MCF 10A (cell line): ENCODE measurements at regions not wholly inside any gene's neighbourhood (a gene's known extent, or its start where the extent isn't known, plus 50 kb on each side); places are given as distances from the start of the nearest gene placed in this dataset.

Source experiments
- BruUV-seq: library from RNA; stranded (reverse); fragments of 400-500 nt; replicated peaks from 2 replicates; lab custom pipeline; 2021; lab: Mats Ljungman, UMichigan
- CTCF ChIA-PET: fragments of 300-600 bp; sonication (Branson Sonifier 250); formaldehyde crosslinking; extraction: SDS; loops from one replicate; lab custom pipeline; 2021; ENCODE audit warnings: antibody characterized with exemption, inconsistent platforms; lab: Yijun Ruan, JAX
- POLR2A ChIA-PET: fragments of 300-600, 350-650 bp; sonication (Branson Sonifier 250); formaldehyde crosslinking; extraction: SDS; loops from one replicate; lab custom pipeline; 2020; ENCODE audit warnings: antibody characterized with exemption, inconsistent platforms; lab: Yijun Ruan, JAX
- DNase-seq: peaks from one replicate; pipeline ENCODE4 v3.0.0-alpha.2; 2018; ENCODE audit not compliant: unreplicated experiment
- H3K27ac Mint-ChIP-seq: one replicate; pipeline ENCODE4 v1.8.0; 2022; ENCODE audit warnings: mild to moderate bottlenecking, low read depth, mixed read lengths; ENCODE audit not compliant: unreplicated experiment
- H3K27me3 Mint-ChIP-seq: one replicate; pipeline ENCODE4 v1.8.0; 2022; ENCODE audit warnings: mixed read lengths; ENCODE audit not compliant: insufficient read depth, unreplicated experiment
- H3K36me3 Mint-ChIP-seq: one replicate; pipeline ENCODE4 v1.8.0; 2022; ENCODE audit warnings: mild to moderate bottlenecking, moderate library complexity, mixed read lengths; ENCODE audit not compliant: insufficient read depth, unreplicated experiment
- H3K4me1 Mint-ChIP-seq: one replicate; pipeline ENCODE4 v1.8.0; 2022; ENCODE audit warnings: mixed read lengths; ENCODE audit not compliant: insufficient read depth, unreplicated experiment
- H3K4me3 Mint-ChIP-seq: one replicate; pipeline ENCODE4 v1.8.0; 2022; ENCODE audit warnings: mild to moderate bottlenecking, moderate library complexity, mixed read lengths; ENCODE audit not compliant: unreplicated experiment
- H3K9me3 Mint-ChIP-seq: one replicate; pipeline ENCODE4 v1.8.0; 2022; ENCODE audit warnings: mixed read lengths; ENCODE audit not compliant: unreplicated experiment
- CTCF ChIP-seq: fragments of 200-600 bp; IDR thresholded peaks from one replicate; pipeline ENCODE4 v1.8.0; 2022; ENCODE audit warnings: antibody characterized with exemption, mild to moderate bottlenecking; ENCODE audit not compliant: unreplicated experiment
- intact Hi-C: fragments of 100-400 bp; cut with micrococcal nuclease; formaldehyde crosslinking; loops from 2 replicates; pipeline ENCODE4 v1.14.1; 2022

- no peaks in the 10 kb centered on the region for H3K4me1 Mint-ChIP-seq
- H3K9me3 Mint-ChIP-seq, result no peaks in the 10 kb centered on the region
- BruUV-seq, result no TSS peak
- intact Hi-C loops, result no loop called here
- no peaks in the 10 kb centered on the region for H3K27me3 Mint-ChIP-seq
- ChIA-PET CTCF (interaction anchor here (0.7 kb wide), 1 partner anchor 1782 kb away, joined by 3 read pairs; no protein-coding TSS in a partner anchor), POLR2A (no interaction called here)
- H3K4me3 Mint-ChIP-seq, result no peak overlapping the region
- no peak for DNase-seq
- no peak for TF ChIP-seq CTCF
- no peak overlapping the region for H3K27ac Mint-ChIP-seq
- no peaks in the 10 kb centered on the region for H3K36me3 Mint-ChIP-seq
Measured at GRCh38 chr6:65786815-65787214, 79.8 kb upstream of the EYS start.

GRCh38 chr6:65780691-65781090 lies 73.7 kb upstream of the EYS start:
- TF ChIP-seq CTCF, result no peak
- intact Hi-C loops, result no loop called here
- no peaks in the 10 kb centered on the region for H3K36me3 Mint-ChIP-seq
- no TSS peak for BruUV-seq
- ChIA-PET POLR2A (no interaction called here), CTCF (no interaction called here)
- no peaks in the 10 kb centered on the region for H3K4me1 Mint-ChIP-seq
- H3K4me3 Mint-ChIP-seq, result no peak overlapping the region
- H3K27me3 Mint-ChIP-seq, result no peaks in the 10 kb centered on the region
- DNase-seq, result no peak
- no peaks in the 10 kb centered on the region for H3K9me3 Mint-ChIP-seq
- H3K27ac Mint-ChIP-seq, result no peak overlapping the region

GRCh38 chr6:65776332-65776731 lies 69.3 kb upstream of the EYS start:
- Mint-ChIP-seq H3K36me3 (no peaks in the 10 kb centered on the region), H3K27ac (no peak overlapping the region), H3K27me3 (no peaks in the 10 kb centered on the region), H3K4me3 (no peak overlapping the region), H3K4me1 (no peaks in the 10 kb centered on the region), H3K9me3 (no peaks in the 10 kb centered on the region)
- intact Hi-C loops, result loop anchor here (2.0 kb wide), 1 partner anchor 1496 kb away; no protein-coding TSS in a partner anchor
- no peak for DNase-seq
- no TSS peak for BruUV-seq
- CTCF ChIA-PET, result interaction anchor here (0.6 to 0.8 kb wide), 5 partner anchors 46 to 1982 kb away, joined by 3 to 4 read pairs (median 3); no protein-coding TSS in a partner anchor
- TF ChIP-seq CTCF, result no peak
- POLR2A ChIA-PET, result no interaction called here

- Mint-ChIP-seq H3K4me1 (no peaks in the 10 kb centered on the region), H3K36me3 (no peaks in the 10 kb centered on the region), H3K27ac (no peak overlapping the region), H3K27me3 (no peaks in the 10 kb centered on the region), H3K4me3 (no peak overlapping the region), H3K9me3 (no peaks in the 10 kb centered on the region)
- CTCF ChIA-PET, result no interaction called here
- no peak for DNase-seq
- POLR2A ChIA-PET, result no interaction called here
- no peak for TF ChIP-seq CTCF
- intact Hi-C loops, result no loop called here
- BruUV-seq, result no TSS peak
Measured at GRCh38 chr6:65771946-65772345, 64.9 kb upstream of the EYS start.
